Transverse colon (tissue), 4 donors: ENCODE measurements at regions not wholly inside any gene's neighbourhood (a gene's known extent, or its start where the extent isn't known, plus 50 kb on each side); places are given as distances from the start of the nearest gene placed in this dataset.

Source experiments
- CTCF ChIP-seq, 5 experiments: fragments of 200-600 bp in 3 of 5; fragments of 450-650 bp in 2 of 5; sonication (generic) in 3 of 5; IDR thresholded peaks; 1 replicate in 2 of 5; 2 replicates in 3 of 5; pipeline ENCODE4 v1.5.1; 2016 to 2017; ENCODE audit warnings: antibody characterized with exemption in 5 of 5, inconsistent platforms in 3 of 5, mild to moderate bottlenecking in 2 of 5, moderate library complexity in 1 of 5
- EP300 ChIP-seq: sonication (generic); formaldehyde crosslinking; IDR thresholded peaks from one replicate; pipeline ENCODE4 v1.6.1; 2017; ENCODE audit warnings: antibody characterized with exemption, low read depth
- POLR2A ChIP-seq: fragments of 450-650 bp; IDR thresholded peaks from one replicate; pipeline ENCODE4 v1.6.1; 2016; ENCODE audit warnings: antibody characterized with exemption, mild to moderate bottlenecking, moderate library complexity
- POLR2AphosphoS5 ChIP-seq, 3 donors: sonication (generic); formaldehyde crosslinking; IDR thresholded peaks; one replicate each; pipeline ENCODE4 v1.6.1; 2016; ENCODE audit warnings: antibody characterized with exemption in 3 of 3

- TF ChIP-seq CTCF (IDR thresholded peaks at IDR 0.05) (no peak), EP300 (no peak), POLR2A (no peak), POLR2AphosphoS5 (IDR thresholded peaks at IDR 0.05) (no peak)
Observed at GRCh38 chr1:115430441-115431158, 92.6 kb upstream of the NGF start.
